HG03095 (cell line): ENCODE measurements at regions not wholly inside any gene's neighbourhood (a gene's known extent, or its start where the extent isn't known, plus 50 kb on each side); places are given as distances from the start of the nearest gene placed in this dataset.
A peak's percentile ranks its signal among the peaks of the same experiment; 100 is the strongest.
"Not testable (repeated sequence)": the region's sequence is repeated elsewhere in the genome, so short reads cannot be mapped to it uniquely, and the experiment has no call there.

Source experiments
- ATAC-seq: cut with Tn5 transposase; IDR thresholded peaks from one replicate; pipeline ENCODE4 v1.9.1; 2021; ENCODE audit warnings: moderate library complexity; ENCODE audit not compliant: unreplicated experiment

DNA sequence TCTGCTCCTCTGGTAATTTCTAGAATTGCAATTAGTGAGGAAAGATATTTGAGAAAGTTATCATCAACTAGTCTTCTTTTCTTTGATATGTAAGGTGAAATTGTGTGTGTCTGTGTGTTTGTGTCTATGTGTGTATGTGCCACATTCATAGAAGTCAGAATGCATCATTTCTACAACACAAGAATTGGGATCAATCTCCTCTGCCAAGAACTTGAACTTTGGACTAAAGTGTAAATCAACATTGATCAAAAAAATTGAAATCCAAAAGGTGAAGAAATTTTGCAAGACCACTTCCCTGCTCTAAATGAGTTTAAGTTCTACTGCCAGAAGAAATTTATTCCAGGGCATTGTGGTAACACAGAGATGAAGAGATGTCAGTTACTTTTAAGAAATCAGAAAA lies 1072.8 kb downstream of the GRM8 start:
- ATAC-seq, result no peak

DNA sequence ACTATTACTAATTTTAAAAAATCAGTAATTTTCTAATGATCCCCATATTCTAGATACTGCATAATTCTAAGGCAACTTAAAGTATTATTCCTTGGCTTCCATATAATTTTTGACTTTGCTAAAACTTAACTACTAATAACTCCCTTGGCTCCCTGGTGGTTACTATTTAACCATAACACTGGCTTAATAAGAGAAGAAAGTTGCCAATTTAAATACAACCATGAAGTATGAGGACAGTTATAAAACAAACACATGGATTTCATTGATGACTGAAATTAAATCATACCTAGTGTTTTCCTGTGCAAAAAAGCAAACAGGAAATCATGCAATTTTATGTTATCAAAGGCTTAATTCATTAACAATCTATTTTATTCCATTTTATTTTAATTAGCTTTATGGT lies 1073.9 kb downstream of the GRM8 start:
- no peak for ATAC-seq

DNA sequence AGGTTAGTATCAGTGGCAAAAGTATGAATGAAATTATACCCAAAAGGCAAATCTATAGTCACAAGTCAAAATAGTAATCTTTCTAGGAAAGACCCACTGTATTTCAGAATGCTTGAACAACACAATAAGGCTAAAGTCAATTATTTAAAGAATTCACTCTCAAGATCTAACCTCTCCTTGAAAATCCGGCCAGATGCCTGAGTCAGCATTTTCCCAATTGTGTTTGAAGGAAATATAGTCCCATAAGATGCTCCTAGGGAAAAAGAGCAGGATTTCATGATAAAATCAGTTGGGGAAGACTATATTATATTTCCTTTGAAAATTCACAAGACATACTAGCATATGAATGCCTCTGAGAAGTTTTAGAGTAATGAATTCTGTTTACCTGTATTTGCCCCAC lies 1075.0 kb downstream of the GRM8 start:
- ATAC-seq, result no peak

DNA sequence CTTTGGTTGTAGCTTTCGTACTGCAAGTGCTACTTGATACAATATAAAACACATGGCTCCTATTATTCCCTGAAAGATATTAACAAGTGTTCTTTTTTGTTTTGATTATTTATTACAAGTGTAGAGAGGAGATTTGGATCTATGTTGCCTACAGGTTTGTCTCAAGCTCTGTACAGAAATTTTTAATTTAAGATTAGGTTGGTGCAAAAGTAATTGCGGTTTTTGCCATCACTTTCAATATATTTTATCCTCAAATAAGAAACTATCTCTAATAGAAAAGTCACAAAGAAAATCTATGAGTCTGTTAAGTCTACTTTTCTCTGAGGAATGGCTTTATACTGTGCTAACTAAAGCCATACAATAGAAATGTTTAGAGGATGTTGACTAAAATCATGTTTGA lies 1086.1 kb downstream of the GRM8 start:
- no peak for ATAC-seq

DNA sequence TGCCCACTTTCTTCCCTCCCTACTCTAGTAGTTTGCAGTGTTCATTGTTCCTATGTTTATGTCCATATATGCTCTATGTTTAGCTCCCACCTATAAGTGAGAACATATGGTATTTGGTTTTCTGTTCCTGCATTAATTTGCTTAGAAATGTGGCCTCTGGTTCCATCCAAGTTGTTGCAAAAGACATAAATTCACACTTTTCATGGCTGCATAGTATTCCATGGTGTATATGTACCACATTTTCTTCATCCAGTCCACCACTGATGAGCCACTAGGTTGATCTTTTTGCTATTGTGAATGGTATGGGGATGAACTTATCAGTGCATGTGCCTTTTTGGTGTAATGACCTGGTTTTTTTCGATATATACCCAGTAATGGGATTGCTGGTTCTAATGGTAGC lies 1089.1 kb downstream of the GRM8 start:
- no peak for ATAC-seq

DNA sequence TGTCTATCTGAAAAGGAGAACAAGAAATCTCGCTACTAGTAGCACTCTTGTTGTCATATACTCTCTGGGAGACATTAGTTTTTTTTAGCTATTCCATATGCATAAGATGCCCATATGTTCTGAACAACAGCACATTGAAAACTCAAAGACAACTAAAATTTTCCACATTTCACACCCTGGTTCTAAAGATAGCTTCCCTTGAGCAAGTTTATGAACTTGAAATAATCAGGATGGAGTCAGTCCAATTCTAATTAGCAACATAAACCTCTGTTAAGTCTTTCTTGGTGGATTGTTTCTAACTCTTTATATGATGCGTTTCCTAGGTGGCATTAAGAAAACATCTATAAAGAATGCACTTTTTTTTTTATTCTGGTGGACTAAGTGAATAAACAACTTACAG lies 1095.3 kb downstream of the GRM8 start:
- ATAC-seq, result no peak

DNA sequence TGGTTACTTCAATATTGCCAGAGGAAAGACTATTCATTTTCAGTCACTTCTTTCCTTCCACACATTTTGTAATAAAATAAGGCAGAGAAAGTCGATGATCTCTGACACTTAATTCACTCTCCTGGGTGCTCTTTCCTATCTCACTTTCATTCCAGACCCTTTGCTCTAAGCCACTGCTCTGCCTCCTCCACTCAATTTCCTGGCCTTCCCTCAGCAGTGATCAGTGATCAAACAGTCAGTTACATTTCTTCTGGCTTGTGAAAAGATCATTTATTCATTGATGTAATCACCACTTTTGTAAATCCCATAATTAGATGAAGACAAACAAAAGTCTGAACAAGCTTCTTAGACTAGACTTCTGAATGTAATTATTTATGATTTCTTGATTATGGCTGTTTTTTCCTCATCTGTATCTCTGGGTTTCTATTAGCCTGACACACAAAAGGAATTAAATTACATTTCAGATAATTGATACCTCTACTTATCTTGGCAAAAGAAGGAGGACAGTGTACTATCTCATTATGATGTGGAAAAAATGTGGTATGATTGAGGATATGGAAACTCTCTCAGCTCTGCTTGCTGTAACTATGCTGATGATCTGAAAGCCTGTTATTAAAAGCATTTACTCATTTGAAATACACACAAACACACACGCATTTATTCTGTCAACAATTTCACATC lies 1102.3 kb downstream of the GRM8 start:
- no peak for ATAC-seq

DNA sequence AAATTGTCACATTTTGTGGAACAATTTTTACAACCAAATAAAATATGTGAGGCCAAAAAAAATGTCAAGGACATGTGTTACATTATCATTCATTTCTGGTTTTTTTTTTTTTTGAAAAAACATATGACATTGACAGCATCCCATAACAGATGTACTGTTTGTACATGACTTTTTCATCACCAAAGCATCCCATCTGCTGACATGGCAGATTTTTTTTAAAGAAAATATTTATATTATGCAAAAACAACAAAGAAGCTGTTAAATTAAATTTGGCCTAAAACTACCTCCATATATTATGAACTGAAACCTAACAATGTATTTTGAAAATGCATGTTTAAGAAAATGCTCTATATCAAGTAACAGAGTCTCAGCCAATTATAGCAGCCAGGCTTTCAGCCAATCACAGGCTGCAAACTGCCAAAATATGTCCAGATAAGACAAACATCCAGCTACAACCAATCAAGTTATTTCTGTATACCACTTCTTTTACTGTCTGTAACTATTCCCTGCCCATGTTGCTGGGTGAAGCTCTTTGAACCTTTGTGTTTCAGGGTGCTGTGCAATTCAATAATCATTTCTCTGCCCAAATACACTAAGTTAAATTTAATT lies 1111.8 kb downstream of the GRM8 start:
- no peak for ATAC-seq

DNA sequence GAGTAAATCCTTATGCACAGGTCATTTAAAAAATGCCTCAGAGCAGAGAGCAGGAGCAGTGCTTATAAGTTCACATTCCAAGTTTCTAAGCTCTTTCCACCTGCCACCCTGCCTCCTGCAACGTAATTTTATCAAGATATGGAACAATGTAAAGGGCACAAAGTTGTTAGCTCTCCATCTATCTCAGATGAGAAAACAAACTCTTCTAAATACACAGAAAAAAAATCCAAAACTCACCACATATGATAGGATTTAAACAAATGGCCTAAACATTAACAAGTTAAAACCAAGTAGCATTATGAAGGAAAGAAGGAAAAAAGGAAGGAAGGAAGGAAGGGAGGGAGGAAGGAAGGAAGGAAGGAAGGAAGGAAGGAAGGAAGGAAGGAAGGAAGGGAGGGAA lies 1132.8 kb downstream of the GRM8 start:
- ATAC-seq, result no peak

DNA sequence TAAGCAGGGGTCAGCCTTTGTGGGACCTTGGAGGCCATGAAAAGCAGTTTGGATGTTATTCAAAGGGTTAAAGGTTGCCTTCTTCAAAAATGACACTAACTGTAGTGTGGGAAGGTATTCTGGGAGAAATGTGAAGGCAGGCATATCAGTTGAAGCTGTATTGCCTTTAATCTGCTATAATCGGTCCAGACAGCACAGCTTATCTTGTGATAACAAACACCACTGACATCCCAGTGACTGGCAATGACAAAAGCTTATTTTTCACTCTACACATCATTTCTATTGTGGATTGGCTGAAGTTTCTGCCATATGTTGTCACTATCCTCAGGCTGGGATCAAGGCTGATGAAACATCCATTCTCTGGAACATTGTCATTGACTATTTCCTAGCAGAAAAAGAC lies 1149.2 kb downstream of the GRM8 start:
- ATAC-seq, result no peak

DNA sequence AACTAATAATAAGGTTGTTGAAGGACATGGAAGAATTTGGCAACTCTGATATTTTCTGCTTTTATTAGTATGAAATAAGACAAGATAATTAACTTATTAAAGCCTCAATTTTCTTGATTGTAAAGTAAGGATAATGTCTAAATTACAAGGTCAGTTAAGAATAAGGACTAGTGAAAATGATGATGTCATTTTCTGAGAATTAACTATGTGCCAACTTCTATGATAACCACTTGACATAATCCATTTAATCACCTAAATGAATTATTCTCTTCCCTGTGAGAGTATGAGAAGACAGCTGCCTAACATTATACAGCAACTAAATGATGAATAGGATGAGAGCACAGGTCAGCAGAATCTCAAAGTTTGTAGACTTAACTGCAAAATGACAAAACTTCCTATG lies 1153.4 kb upstream of the POT1 start:
- ATAC-seq, result no peak

DNA sequence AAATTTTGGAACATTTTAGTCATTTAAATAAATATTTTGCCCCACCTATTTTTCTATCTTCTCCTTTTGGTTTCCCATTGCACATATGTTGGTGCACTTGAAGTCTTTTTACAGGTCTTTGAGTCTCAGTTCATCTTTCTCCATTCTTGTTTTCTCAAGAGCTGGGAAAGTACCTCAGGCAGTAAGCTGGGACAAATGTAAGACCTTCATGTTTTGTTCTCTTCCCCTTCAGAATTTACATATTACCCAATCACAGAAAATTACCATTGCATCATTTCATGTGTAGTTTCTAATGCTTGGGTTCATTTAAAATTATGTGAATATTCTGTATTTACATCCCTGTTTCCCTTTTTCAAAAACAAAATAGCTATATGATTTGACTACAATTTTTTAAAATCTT lies 1150.0 kb upstream of the POT1 start:
- peak; percentile 80 for ATAC-seq

DNA sequence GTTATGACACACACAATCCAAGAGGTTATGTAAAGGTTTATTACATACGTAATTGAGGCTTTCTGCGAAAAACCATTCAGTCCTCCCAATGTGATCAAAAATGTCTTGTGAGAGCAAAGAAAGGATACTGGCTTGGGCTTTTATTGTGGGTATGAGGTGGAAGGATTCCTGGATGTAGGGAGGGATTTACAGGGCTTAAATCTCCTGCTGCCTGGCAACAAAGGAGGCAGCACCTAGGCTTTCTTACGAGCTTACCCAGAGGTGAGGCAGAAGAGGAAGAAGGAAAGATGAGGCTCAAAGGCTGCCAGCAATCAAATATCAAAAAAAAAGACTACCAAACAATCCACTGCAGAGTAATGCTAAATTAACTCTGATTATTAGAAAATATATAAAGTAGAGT lies 1149.5 kb upstream of the POT1 start:
- ATAC-seq, result no peak

DNA sequence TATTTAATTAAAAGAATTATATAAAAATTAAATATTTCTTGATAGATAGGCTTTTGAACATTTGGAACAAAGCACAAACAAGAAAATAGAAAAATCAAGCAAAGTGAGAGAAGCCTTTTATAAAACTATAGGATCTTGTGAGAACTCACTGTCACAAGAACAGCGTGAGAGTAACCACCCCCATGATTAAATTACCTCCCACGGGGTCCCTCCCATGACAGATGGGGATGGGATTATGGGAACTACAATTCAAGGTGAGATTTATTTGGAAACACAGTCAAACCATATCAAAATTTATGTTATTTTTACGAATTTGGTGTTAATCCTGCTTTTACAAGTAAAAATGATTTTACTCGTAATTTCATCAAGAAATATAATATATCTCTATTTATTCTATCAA lies 1136.1 kb upstream of the POT1 start:
- no peak for ATAC-seq

DNA sequence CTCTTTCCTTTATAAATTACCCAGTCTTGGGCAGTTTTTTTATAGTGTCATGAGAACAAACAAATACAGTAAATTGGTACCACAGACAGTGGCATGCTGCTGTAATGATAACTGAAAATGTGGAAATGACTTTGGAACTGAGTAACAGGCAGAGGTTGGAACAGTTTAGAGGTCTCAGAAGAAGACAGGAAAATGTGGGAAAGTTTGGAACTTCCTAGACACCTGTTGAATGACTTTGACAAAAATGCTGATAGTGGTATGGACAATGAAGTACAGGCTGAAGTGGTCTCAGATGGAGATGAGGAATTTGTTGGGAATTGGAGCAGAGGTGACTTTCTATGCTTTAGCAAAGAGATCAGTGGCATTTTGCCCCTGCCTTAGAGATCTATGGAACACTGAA lies 1128.4 kb upstream of the POT1 start:
- no peak for ATAC-seq

DNA sequence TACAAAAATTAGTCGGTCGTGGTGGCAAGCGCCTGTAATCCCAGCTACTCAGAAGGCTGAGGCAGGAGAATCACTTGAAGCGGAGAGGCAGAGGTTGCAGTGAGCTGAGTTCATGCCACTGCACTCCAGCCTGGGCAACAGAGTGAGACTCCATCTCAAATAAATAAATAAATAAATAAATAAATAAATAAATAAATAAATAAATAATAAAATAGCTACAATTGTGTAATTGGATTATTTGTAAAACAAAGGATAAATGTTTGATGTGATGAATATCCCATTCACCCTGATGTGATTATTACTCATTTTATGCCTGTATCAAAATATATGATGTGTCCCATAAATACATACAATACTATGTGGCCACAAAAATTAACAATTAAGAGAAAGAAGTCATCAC lies 1127.0 kb upstream of the POT1 start:
- ATAC-seq, result not testable (repeated sequence)

DNA sequence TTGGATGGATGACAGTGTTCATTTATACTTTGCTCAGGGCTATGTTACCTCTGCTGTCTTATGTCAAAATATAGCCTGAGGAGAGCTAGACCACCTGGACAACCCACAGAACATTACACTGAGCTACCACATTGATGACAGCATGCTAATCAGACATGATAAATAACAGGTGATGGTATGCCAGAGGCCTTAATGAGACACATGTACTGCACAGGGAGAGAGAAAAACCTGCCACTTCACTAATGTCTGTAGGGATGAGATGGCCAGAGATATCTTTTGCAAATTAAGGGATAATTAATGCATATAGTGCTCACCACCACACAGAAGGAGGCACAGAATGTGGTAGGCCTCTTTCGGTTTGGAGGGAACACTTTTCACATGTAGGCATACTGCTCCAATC lies 1122.6 kb upstream of the POT1 start:
- no peak for ATAC-seq

DNA sequence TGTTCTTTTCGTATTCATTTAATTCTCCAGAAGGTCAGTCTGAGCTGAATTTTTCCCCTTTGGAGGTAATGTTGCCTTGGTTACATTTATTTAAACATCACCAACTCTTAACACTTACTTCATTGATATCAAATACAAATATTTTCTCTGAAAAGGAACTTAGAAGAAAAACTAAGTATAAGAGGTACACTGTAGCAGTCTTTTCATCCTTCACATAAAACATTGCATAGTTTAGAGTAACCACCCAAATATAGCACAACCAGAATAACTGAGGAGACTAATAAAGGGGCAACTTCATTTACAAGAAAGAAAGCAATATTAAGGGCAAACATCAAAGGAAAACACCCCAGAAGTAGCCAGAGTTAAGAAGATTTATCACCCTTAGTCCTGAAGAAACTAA lies 1115.0 kb upstream of the POT1 start:
- no peak for ATAC-seq

DNA sequence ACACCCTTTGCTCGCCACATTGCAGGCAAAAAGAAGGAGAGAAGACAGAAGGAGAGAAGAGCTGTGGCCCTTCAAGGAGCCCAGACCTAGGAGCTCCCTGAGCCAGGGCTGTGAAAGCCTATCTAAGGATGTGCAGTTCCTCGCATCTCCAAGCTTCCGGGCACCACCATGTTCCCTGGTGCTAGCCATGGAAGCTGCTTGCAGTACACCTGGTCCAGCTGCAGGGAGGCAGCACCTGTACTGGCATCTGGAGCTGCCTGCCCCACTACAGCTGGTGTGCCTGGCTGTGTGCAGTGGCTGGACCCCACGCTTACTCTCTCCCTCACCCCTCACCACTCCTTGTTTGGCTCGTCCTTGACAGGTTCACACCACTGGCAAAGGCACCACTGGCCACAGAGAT lies 1111.8 kb upstream of the POT1 start:
- ATAC-seq, result no peak

DNA sequence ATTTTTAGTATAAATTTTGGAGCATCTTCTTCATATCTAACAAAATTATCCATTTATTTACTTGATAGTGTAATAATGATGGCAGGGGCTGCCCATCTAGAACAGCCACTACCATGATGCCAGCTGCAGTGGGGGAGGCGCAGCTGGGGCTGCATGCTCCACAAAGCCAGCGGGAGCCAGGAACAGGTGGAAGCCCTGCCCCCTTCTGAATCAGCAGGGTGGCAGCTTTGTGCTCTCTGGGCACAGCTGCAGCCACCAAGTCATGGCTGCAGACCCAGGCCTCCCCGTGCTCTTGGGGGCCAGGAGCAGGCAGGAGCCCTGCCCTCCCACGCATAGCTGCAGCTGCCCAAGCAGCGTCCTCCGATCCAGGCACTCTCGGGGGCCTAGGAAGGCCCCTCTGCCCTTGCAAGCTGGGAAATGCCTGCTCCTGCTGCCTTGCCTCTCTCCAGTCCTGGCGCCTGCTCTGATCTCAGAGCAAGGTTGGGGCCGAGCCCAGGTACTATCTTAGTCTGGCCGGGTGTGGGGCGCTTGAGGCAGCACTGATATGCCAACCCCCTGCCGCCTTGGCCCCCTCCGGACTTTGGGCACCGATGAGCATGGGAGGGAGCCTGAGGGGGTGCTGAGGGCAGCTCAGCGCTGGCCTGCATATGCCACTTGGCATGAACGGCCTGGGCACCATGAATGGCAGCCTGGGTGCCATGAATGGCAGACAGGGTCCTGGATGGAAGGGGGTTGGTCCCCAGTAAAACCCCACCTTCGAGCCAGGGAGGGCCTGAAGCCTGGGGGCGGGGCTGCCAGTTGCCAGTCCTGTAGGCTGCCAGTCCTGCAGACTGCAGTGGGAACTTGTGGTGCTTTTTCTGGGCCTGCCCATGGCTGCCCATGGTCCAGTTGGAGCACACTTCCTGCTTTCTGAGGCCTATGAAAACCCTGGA lies 1110.8 kb upstream of the POT1 start:
- ATAC-seq, result no peak

DNA sequence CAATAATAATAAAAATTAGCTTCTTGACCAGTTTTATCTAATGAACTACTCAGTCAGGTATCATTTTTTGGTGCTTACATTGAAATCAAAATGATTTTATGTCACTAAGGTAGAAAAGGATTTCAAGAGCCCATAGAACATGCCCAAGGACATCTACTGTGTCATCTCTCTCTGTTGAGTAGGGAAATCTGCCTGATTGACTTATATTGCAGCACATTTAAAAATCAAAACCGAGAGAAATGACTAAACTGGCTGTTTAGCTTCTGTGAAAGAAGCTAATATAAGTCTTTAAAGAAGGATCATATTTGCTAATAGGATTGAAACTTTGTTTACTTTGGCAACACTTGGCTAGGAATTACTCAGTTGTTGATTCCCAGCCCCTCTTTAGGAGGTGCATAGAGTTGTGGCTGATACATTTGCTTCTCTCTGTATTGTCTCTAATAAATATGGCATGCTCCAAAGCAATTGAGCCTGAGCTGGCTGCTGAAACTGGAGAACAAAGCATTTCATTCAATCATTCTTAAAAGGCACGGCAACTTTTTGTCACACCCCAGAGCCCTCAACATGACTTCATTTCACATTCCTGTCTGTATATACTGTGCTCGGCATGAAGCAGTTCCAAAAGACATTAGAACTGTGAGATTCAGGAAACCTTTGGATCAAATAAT lies 1096.9 kb upstream of the POT1 start:
- ATAC-seq, result no peak

DNA sequence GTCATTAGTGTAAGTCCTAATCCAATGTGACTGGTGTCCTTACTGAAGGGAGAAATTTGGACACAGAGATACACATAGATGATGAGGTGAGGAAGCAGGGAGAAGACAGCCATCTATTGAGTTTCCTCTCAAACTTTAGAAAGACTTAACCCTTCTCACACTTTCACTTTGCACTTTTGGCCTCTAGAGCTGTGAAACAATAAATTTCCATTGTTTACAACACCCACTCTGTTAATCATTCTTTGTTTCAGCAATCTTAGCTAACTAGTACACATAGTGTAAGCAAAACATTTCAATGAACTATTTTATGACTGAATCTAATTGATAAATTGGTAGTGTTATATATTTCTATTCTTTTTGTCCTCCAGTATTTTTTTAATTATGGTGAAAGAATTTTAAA lies 1092.8 kb upstream of the POT1 start:
- no peak for ATAC-seq
